Upper lobe of right lung (tissue), 1 donor: ENCODE measurements at regions not wholly inside any gene's neighbourhood (a gene's known extent, or its start where the extent isn't known, plus 50 kb on each side); places are given as distances from the start of the nearest gene placed in this dataset.

Source experiments
- ATAC-seq: fragments of 200-7000 bp; cut with Tn5 transposase; one replicate; pipeline ENCODE4 v1.9.1; 2020; ENCODE audit warnings: mild to moderate bottlenecking, moderate library complexity
- DNase-seq: peaks from one replicate; pipeline ENCODE4 v3.0.0-alpha.2; 2020
- H3K27ac ChIP-seq: fragments of 200-600 bp; one replicate; pipeline ENCODE4 v1.8.0; 2022
- H3K27me3 ChIP-seq: fragments of 200-600 bp; one replicate; pipeline ENCODE4 v1.8.0; 2022; ENCODE audit warnings: mild to moderate bottlenecking
- H3K36me3 ChIP-seq: fragments of 200-600 bp; one replicate; pipeline ENCODE4 v1.8.0; 2022
- H3K4me1 ChIP-seq: fragments of 200-600 bp; one replicate; pipeline ENCODE4 v1.8.0; 2022
- H3K4me3 ChIP-seq: fragments of 200-600 bp; one replicate; pipeline ENCODE4 v1.8.0; 2022; ENCODE audit warnings: mild to moderate bottlenecking
- H3K9me3 ChIP-seq: fragments of 200-600 bp; one replicate; pipeline ENCODE4 v1.8.0; 2022
- intact Hi-C: fragments of 100-400 bp; cut with DNase I; formaldehyde crosslinking; loops from one replicate; pipeline ENCODE4 v1.11.0; 2022
- TF ChIP-seq, protein P1 (sequence below): fragments of 200-600 bp; IDR thresholded peaks from one replicate; pipeline ENCODE4 v1.8.0; 2022; ENCODE audit warnings: antibody characterized with exemption
- donor health status: DM: no; HTN: yes; CAD: no; lungs with severe emphysema.

DNA sequence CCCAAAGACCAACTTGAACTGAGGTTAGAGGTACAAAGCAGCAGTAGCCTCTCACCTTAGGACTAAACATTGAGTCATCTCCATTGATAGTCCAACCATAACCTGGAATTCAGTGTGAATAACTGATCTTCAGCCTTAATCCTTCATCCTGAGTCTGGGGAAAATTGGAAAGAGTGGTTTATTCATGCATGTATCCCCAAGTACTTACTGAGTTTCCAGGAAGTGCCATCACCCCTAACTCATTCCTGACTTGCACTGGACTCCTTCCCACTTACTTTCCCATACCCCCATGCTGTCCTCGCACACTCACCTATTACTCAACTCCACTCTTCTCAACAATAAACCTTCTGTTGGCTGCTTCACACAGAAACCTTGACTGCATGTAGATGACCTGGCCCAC, 161.4 kb upstream of the ZNF462 start:
- Histone ChIP-seq H3K27ac (no peak overlapping the region), H3K4me3 (no peak overlapping the region), H3K9me3 (no peaks in the 10 kb centered on the region), H3K36me3 (no peaks in the 10 kb centered on the region), H3K27me3 (no peaks in the 10 kb centered on the region), H3K4me1 (no peaks in the 10 kb centered on the region)
- ATAC-seq = no peak
- TF ChIP-seq, protein P1, sequence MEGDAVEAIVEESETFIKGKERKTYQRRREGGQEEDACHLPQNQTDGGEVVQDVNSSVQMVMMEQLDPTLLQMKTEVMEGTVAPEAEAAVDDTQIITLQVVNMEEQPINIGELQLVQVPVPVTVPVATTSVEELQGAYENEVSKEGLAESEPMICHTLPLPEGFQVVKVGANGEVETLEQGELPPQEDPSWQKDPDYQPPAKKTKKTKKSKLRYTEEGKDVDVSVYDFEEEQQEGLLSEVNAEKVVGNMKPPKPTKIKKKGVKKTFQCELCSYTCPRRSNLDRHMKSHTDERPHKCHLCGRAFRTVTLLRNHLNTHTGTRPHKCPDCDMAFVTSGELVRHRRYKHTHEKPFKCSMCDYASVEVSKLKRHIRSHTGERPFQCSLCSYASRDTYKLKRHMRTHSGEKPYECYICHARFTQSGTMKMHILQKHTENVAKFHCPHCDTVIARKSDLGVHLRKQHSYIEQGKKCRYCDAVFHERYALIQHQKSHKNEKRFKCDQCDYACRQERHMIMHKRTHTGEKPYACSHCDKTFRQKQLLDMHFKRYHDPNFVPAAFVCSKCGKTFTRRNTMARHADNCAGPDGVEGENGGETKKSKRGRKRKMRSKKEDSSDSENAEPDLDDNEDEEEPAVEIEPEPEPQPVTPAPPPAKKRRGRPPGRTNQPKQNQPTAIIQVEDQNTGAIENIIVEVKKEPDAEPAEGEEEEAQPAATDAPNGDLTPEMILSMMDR = no peak
- intact Hi-C loops = no loop called here
- DNase-seq = no peak

DNA sequence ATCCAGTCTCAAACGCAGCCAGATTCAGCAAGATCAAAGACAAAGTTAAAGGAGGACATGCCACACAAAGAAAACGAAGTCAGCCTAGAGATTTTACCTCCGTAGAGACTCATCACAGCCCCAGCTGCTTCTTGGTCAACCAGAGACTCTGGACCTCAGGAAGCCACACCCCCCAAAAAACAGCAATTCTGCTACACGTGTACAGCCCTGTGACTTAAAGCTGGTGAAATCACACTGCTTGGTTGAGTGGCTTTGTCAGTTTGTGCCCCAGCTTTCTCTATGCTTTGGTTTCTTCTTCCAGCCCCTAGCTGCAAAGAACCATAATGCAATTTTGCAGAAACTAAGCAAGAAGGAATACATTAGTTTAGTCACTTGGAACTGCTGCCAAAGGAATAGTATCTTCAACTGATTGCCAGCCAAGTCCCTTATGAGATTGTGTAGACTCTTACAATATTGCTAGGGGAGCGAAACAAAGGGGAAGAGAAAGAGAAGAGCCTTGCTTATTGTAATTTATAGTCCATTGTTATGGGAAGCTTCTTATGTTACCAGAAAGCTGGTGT, 158.8 kb upstream of the ZNF462 start:
- Histone ChIP-seq H3K4me3 (no peak overlapping the region), H3K27ac (no peak overlapping the region), H3K36me3 (no peaks in the 10 kb centered on the region), H3K9me3 (no peaks in the 10 kb centered on the region), H3K27me3 (no peaks in the 10 kb centered on the region), H3K4me1 (no peaks in the 10 kb centered on the region)
- TF ChIP-seq, protein P1 = no peak
- ATAC-seq = no peak
- intact Hi-C loops = no loop called here
- no peak for DNase-seq

DNA sequence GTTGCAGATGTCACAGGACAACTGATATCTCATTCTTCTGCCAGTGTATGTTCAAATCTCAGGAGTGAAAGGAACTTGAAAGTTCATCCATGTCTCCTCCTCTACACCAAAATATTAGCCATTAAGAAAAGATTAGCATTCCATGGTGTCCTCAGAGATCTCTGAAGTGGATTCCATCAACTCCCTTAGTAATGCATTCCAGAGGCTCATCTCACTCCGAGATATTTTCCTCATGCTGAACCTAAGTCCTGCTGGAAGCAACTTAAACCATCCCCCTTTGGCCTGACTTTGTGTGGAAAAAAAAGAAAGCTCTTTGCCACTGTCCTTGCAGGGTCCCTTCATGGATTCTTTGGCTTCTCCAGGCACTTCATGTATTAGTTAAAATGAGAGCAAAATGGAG, 155.7 kb upstream of the ZNF462 start:
- no peak overlapping the region for H3K27ac ChIP-seq
- H3K9me3 ChIP-seq = no peaks in the 10 kb centered on the region
- H3K4me1 ChIP-seq = no peaks in the 10 kb centered on the region
- TF ChIP-seq, protein P1 = no peak
- H3K4me3 ChIP-seq = no peak overlapping the region
- H3K36me3 ChIP-seq = no peaks in the 10 kb centered on the region
- ATAC-seq (no peak), DNase-seq (no peak)
- intact Hi-C loops = no loop called here
- H3K27me3 ChIP-seq = no peaks in the 10 kb centered on the region

DNA sequence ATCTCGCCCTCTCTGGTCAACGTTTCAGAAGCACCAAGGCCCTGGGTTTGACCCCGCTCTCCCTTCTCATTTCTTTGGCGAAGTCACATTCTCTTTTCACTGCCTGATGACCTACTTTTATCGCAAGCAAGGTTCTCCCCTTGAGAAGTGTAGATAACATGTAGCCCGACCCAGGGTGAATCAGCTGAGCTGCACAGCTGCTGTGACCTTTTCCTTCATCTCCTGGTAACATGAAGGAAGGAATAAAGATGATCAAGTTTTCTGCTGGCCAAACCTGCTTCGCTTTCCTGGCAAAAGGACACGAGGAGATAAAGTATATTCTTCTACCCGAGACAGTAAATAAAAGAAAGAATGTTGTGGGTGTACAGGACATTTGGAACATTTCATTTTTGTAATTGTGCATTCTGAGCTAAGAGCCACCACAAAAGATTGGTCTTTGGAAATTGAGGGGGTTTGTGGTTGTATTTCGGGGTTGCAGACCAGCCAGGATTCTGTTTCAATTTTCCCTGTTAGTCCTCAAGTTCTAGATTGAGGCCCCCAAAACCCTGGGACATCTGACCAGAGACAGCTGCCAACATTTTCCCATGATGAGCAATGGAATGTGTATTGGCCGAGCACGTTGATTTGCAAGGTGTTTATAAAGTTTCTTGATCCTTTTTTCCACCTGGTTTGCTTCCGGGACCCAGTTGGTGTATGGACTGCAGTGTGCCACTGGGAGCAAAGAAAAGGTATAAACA, 155.1 kb upstream of the ZNF462 start:
- ATAC-seq (no peak), DNase-seq (no peak)
- no peak overlapping the region for H3K4me3 ChIP-seq
- intact Hi-C loops = no loop called here
- no peaks in the 10 kb centered on the region for H3K27me3 ChIP-seq
- no peak overlapping the region for H3K27ac ChIP-seq
- no peaks in the 10 kb centered on the region for H3K4me1 ChIP-seq
- H3K36me3 ChIP-seq = no peaks in the 10 kb centered on the region
- TF ChIP-seq, protein P1 = no peak
- no peaks in the 10 kb centered on the region for H3K9me3 ChIP-seq

DNA sequence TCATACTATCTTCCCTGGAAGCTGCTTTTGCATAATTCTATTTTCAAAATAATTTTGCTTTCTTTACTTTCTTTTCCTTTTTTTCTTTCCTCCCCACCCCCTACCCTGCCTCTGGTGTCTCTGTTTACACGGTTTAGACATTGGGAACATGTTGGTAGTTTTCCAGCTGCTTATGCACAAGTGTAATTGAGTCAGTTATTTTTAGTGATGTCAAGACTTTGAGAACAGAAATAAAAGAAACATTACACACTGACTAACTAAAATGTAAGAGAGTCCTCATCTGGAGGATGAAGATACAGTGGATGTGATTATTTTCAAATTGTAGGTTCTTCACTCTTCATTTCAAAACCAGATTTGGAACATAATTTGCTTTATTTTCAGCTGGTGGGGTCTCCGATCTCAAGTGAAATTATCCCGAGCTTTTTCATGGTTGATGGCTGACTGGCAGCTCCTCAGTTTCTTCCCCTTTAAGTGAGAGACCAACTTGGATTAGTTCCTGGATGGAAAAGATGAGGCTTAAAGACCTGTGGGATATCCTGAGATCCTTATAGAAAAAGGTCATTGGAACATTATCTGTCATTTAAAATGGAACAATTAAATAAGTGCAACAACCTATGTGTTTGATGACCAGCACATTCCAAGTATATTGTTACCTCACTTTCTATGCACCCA, 154.4 kb upstream of the ZNF462 start:
- Histone ChIP-seq H3K27ac (no peak overlapping the region), H3K4me3 (no peak overlapping the region), H3K36me3 (no peaks in the 10 kb centered on the region), H3K4me1 (no peaks in the 10 kb centered on the region), H3K27me3 (no peaks in the 10 kb centered on the region), H3K9me3 (no peaks in the 10 kb centered on the region)
- DNase-seq (no peak), ATAC-seq (no peak)
- TF ChIP-seq, protein P1 = no peak
- intact Hi-C loops = no loop called here
